ENCODE measurements at regions not wholly inside any gene's neighbourhood (a gene's known extent, or its start where the extent isn't known, plus 50 kb on each side); places are given as distances from the start of the nearest gene placed in this dataset.

- DNase-seq (ENCODE audit: low read depth): no peak
Observed at GRCh38 chr2:47265158-47265557, 88.8 kb upstream of the CALM2 start.

- no peak for DNase-seq (ENCODE audit: low read depth)
Observed at GRCh38 chr2:47264686-47265085, 88.4 kb upstream of the CALM2 start.

GRCh38 chr2:47264143-47264542 lies 87.8 kb upstream of the CALM2 start:
- no peak for DNase-seq (ENCODE audit: low read depth)

- no peak for DNase-seq (ENCODE audit: low read depth)
Observed at GRCh38 chr2:47262657-47263056, 86.3 kb upstream of the CALM2 start.

- no peak for DNase-seq (ENCODE audit: low read depth)
Observed at GRCh38 chr2:47260971-47261370, 84.7 kb upstream of the CALM2 start.

- DNase-seq (ENCODE audit: low read depth): no peak
Observed at GRCh38 chr2:47259829-47260228, 83.5 kb upstream of the CALM2 start.

GRCh38 chr2:47257946-47258348 lies 81.6 kb upstream of the CALM2 start:
- DNase-seq (ENCODE audit: low read depth): no peak

- DNase-seq (ENCODE audit: low read depth): no peak
Observed at GRCh38 chr2:47256416-47257087, 80.2 kb upstream of the CALM2 start.

GRCh38 chr2:47255794-47256193 lies 79.5 kb upstream of the CALM2 start:
- no peak for DNase-seq (ENCODE audit: low read depth)

GRCh38 chr2:47254464-47254863 lies 78.2 kb upstream of the CALM2 start:
- DNase-seq (ENCODE audit: low read depth): no peak

- no peak for DNase-seq (ENCODE audit: low read depth)
Observed at GRCh38 chr2:47253447-47253846, 77.1 kb upstream of the CALM2 start.

- DNase-seq (ENCODE audit: low read depth): no peak
Observed at GRCh38 chr2:47251404-47251675, 75.0 kb upstream of the CALM2 start.

GRCh38 chr2:47250586-47251403 lies 74.5 kb upstream of the CALM2 start:
- DNase-seq (ENCODE audit: low read depth): no peak

GRCh38 chr2:47249931-47250330 lies 73.6 kb upstream of the CALM2 start:
- DNase-seq (ENCODE audit: low read depth): no peak

GRCh38 chr2:47249157-47249900 lies 73.0 kb upstream of the CALM2 start:
- no peak for DNase-seq (ENCODE audit: low read depth)

GRCh38 chr2:47243596-47244323 lies 67.4 kb upstream of the CALM2 start:
- DNase-seq (ENCODE audit: low read depth): no peak

GRCh38 chr2:47241715-47242114 lies 65.4 kb upstream of the CALM2 start:
- DNase-seq (ENCODE audit: low read depth): no peak

GRCh38 chr2:47239119-47239969 lies 63.0 kb upstream of the CALM2 start:
- DNase-seq (ENCODE audit: low read depth): no peak

GRCh38 chr2:47238638-47239037 lies 62.3 kb upstream of the CALM2 start:
- DNase-seq (ENCODE audit: low read depth): no peak

GRCh38 chr2:47237375-47238334 lies 61.3 kb upstream of the CALM2 start:
- DNase-seq (ENCODE audit: low read depth): no peak

Data from stimulated activated CD8-positive, alpha-beta memory T cell treated with anti-CD3 and anti-CD28 coated beads, Interleukin-7, amount 100 ng/mL, for 24 hours (primary cell).